Calu3 (cell line): ENCODE measurements at regions not wholly inside any gene's neighbourhood (a gene's known extent, or its start where the extent isn't known, plus 50 kb on each side); places are given as distances from the start of the nearest gene placed in this dataset.

ENCODE experiments used
- BruUV-seq: library from RNA; stranded (reverse); fragments of 400-500 nt; replicated peaks from 2 replicates; lab custom pipeline; 2021; lab: Mats Ljungman, UMichigan
- CTCF ChIA-PET: fragments of 300-600 bp; sonication (Branson Sonifier 250); formaldehyde crosslinking; loops from one replicate; lab custom pipeline; 2022; ENCODE audit warnings: antibody characterized with exemption; lab: Charles Lee
- DNase-seq: peaks from one replicate; pipeline ENCODE4 v3.0.0; 2022
- H3K27ac Mint-ChIP-seq: one replicate; pipeline ENCODE4 v1.8.0; 2022; ENCODE audit warnings: mixed read lengths; ENCODE audit not compliant: unreplicated experiment
- H3K27me3 Mint-ChIP-seq: one replicate; pipeline ENCODE4 v1.8.0; 2022; ENCODE audit warnings: mixed read lengths; ENCODE audit not compliant: unreplicated experiment
- H3K36me3 Mint-ChIP-seq: one replicate; pipeline ENCODE4 v1.8.0; 2022; ENCODE audit warnings: mild to moderate bottlenecking, moderate library complexity, mixed read lengths; ENCODE audit not compliant: insufficient read depth, unreplicated experiment
- H3K4me1 Mint-ChIP-seq: one replicate; pipeline ENCODE4 v1.8.0; 2022; ENCODE audit warnings: mild to moderate bottlenecking, low read depth, mixed read lengths; ENCODE audit not compliant: unreplicated experiment
- H3K4me3 Mint-ChIP-seq: one replicate; pipeline ENCODE4 v1.8.0; 2022; ENCODE audit warnings: mild to moderate bottlenecking, low read depth, moderate library complexity, mixed read lengths; ENCODE audit not compliant: unreplicated experiment
- H3K9me3 Mint-ChIP-seq: one replicate; pipeline ENCODE4 v1.8.0; 2022; ENCODE audit warnings: low read depth, mixed read lengths; ENCODE audit not compliant: unreplicated experiment
- CTCF ChIP-seq: fragments of 200-600 bp; IDR thresholded peaks from one replicate; pipeline ENCODE4 v1.8.0; 2022; ENCODE audit warnings: antibody characterized with exemption; ENCODE audit not compliant: unreplicated experiment
- intact Hi-C: fragments of 100-400 bp; cut with micrococcal nuclease; formaldehyde crosslinking; loops from one replicate; pipeline ENCODE4 v1.10.0; 2022; ENCODE audit not compliant: unreplicated experiment

- peaks cover 5% of the 10 kb centered on the region for H3K36me3 Mint-ChIP-seq
- peaks cover 51% of the 10 kb centered on the region for H3K4me1 Mint-ChIP-seq
- no TSS peak for BruUV-seq
- no peak for TF ChIP-seq CTCF
- intact Hi-C loops: no loop called here
- CTCF ChIA-PET: no interaction called here
- peaks cover 2% of the 10 kb centered on the region for H3K9me3 Mint-ChIP-seq
- peaks cover 13% of the 10 kb centered on the region for H3K27me3 Mint-ChIP-seq
- H3K27ac Mint-ChIP-seq: no peak overlapping the region
- DNase-seq: no peak
- H3K4me3 Mint-ChIP-seq: no peak overlapping the region
Observed at GRCh38 chr3:140627756-140628155, 50.1 kb upstream of the TRIM42 start.
